Mucosa of descending colon (tissue), 3 donors: ENCODE measurements at regions not wholly inside any gene's neighbourhood (a gene's known extent, or its start where the extent isn't known, plus 50 kb on each side); places are given as distances from the start of the nearest gene placed in this dataset.

Experiments used
- ATAC-seq: fragments of 200-7000 bp; cut with Tn5 transposase; one replicate; pipeline ENCODE4 v1.9.1; 2020; ENCODE audit warnings: mild to moderate bottlenecking, moderate library complexity
- DNase-seq, 3 donors: peaks; one replicate each; pipeline ENCODE4 v3.0.0-alpha.2; 2020
- H3K36me3 ChIP-seq: fragments of 200-600 bp; one replicate; pipeline ENCODE4 v1.8.0; 2021; ENCODE audit warnings: low read depth, mild to moderate bottlenecking
- H3K4me1 ChIP-seq: fragments of 200-600 bp; one replicate; pipeline ENCODE4 v1.8.0; 2021; ENCODE audit warnings: low read depth, mild to moderate bottlenecking
- H3K4me3 ChIP-seq: fragments of 200-600 bp; one replicate; pipeline ENCODE4 v1.8.0; 2021; ENCODE audit warnings: mild to moderate bottlenecking
- H3K9me3 ChIP-seq: fragments of 200-600 bp; one replicate; pipeline ENCODE4 v1.8.0; 2021; ENCODE audit warnings: mild to moderate bottlenecking
- CTCF ChIP-seq: fragments of 200-600 bp; IDR thresholded peaks from one replicate; pipeline ENCODE4 v1.8.0; 2022; ENCODE audit warnings: antibody characterized with exemption, mild to moderate bottlenecking
- intact Hi-C, 2 donors: fragments of 100-400 bp; cut with DNase I in 1 of 2; cut with micrococcal nuclease in 1 of 2; formaldehyde crosslinking; loops; one replicate each; pipeline versions ENCODE4 v1.11.0 to v1.11.1; 2022; cut with DNase I, micrococcal nuclease
- donor health status: DM: no; HTN: no; CAD: no; lungs with moderate emphysema.
- donor health status: DM: no; HTN: no; CAD: no.
- donor health status: DM: no; HTN: yes; CAD: no.

- H3K4me3 ChIP-seq, result no peak overlapping the region
- no peak for TF ChIP-seq CTCF
- intact Hi-C loops, result no loop called here
- no peaks in the 10 kb centered on the region for H3K4me1 ChIP-seq
- H3K36me3 ChIP-seq, result no peaks in the 10 kb centered on the region
- ATAC-seq, result no peak
- no peaks in the 10 kb centered on the region for H3K9me3 ChIP-seq
- DNase-seq, result no peak
Measured at GRCh38 chr2:220560192-220560591, 932.8 kb downstream of the SLC4A3 start.

GRCh38 chr2:220562375-220563140, 935.1 kb downstream of the SLC4A3 start:
- H3K4me1 ChIP-seq, result no peaks in the 10 kb centered on the region
- intact Hi-C loops, result no loop called here
- H3K36me3 ChIP-seq, result no peaks in the 10 kb centered on the region
- no peak for DNase-seq
- ATAC-seq, result no peak
- TF ChIP-seq CTCF, result no peak
- H3K4me3 ChIP-seq, result no peak overlapping the region
- H3K9me3 ChIP-seq, result no peaks in the 10 kb centered on the region

GRCh38 chr2:220568296-220568695, 940.9 kb downstream of the SLC4A3 start:
- TF ChIP-seq CTCF, result no peak
- H3K36me3 ChIP-seq, result no peaks in the 10 kb centered on the region
- H3K9me3 ChIP-seq, result no peaks in the 10 kb centered on the region
- no peak for DNase-seq
- H3K4me1 ChIP-seq, result no peaks in the 10 kb centered on the region
- intact Hi-C loops, result no loop called here
- H3K4me3 ChIP-seq, result no peak overlapping the region
- no peak for ATAC-seq

- no peak for TF ChIP-seq CTCF
- no peaks in the 10 kb centered on the region for H3K36me3 ChIP-seq
- DNase-seq (no peak), ATAC-seq (no peak)
- H3K4me3 ChIP-seq, result no peak overlapping the region
- no peaks in the 10 kb centered on the region for H3K9me3 ChIP-seq
- intact Hi-C loops, result no loop called here
- no peaks in the 10 kb centered on the region for H3K4me1 ChIP-seq
Measured at GRCh38 chr2:220569112-220569897, 941.9 kb downstream of the SLC4A3 start.

GRCh38 chr2:220572385-220572784, 945.0 kb downstream of the SLC4A3 start:
- no peak for TF ChIP-seq CTCF
- ATAC-seq (no peak), DNase-seq (no peak)
- Histone ChIP-seq H3K4me1 (no peaks in the 10 kb centered on the region), H3K4me3 (no peak overlapping the region), H3K36me3 (no peaks in the 10 kb centered on the region), H3K9me3 (no peaks in the 10 kb centered on the region)
- intact Hi-C loops, result no loop called here
